Karpas-422 (cell line): ENCODE measurements at regions not wholly inside any gene's neighbourhood (a gene's known extent, or its start where the extent isn't known, plus 50 kb on each side); places are given as distances from the start of the nearest gene placed in this dataset.
"Not testable (repeated sequence)": the region's sequence is repeated elsewhere in the genome, so short reads cannot be mapped to it uniquely, and the experiment has no call there.

Experiments used
- DNase-seq: peaks from one replicate; pipeline ENCODE4 v3.0.0-alpha.2; 2015
- H2AFZ ChIP-seq: fragments of 200-600 bp; sonication (generic); 2 replicates; pipeline ENCODE4 v1.6.1; 2014; ENCODE audit warnings: antibody characterized with exemption, low read length, mixed read lengths
- H3K27ac ChIP-seq: fragments of 200-600 bp; sonication (generic); 2 replicates; pipeline ENCODE4 v1.5.1; 2014; ENCODE audit warnings: mild to moderate bottlenecking, low read length, moderate library complexity
- H3K27me3 ChIP-seq: fragments of 200-600 bp; sonication (generic); 2 replicates; pipeline ENCODE4 v1.6.1; 2014; ENCODE audit warnings: low read length, mixed read lengths
- H3K36me3 ChIP-seq: fragments of 200-600 bp; sonication (generic); 2 replicates; pipeline ENCODE4 v1.6.1; 2014; ENCODE audit warnings: low read length, mixed read lengths; ENCODE audit not compliant: insufficient read depth
- H3K4me1 ChIP-seq: fragments of 200-600 bp; sonication (generic); 2 replicates; pipeline ENCODE4 v1.6.1; 2014; ENCODE audit warnings: mild to moderate bottlenecking, low read length, mixed read lengths
- H3K4me2 ChIP-seq: fragments of 200-600 bp; sonication (generic); 2 replicates; pipeline ENCODE4 v1.6.1; 2014; ENCODE audit warnings: low read length, low read depth, mild to moderate bottlenecking; ENCODE audit not compliant: poor library complexity, severe bottlenecking
- H3K4me3 ChIP-seq: fragments of 200-600 bp; sonication (generic); 2 replicates; pipeline ENCODE4 v1.5.1; 2014; ENCODE audit warnings: mild to moderate bottlenecking, antibody characterized with exemption, low read length, mixed read lengths
- H3K79me2 ChIP-seq: fragments of 200-600 bp; sonication (generic); 2 replicates; pipeline ENCODE4 v1.6.1; 2014; ENCODE audit warnings: mild to moderate bottlenecking, low read length, mixed read lengths
- H3K9ac ChIP-seq: fragments of 200-600 bp; sonication (generic); 2 replicates; pipeline ENCODE4 v1.6.0; 2014; ENCODE audit warnings: low read length
- H3K9me2 ChIP-seq: fragments of 200-600 bp; sonication (generic), shearing (Covaris generic); replicated peaks from 2 replicates; pipeline ENCODE4 v1.6.0; 2014; ENCODE audit warnings: mild to moderate bottlenecking, low read length, moderate library complexity; ENCODE audit not compliant: insufficient read depth
- H3K9me3 ChIP-seq: fragments of 300-700, 200-600 bp; sonication (generic); 2 replicates; pipeline ENCODE4 v1.6.1; 2014; ENCODE audit warnings: low read length, mixed read lengths
- H4K20me1 ChIP-seq: fragments of 200-600 bp; sonication (generic); 2 replicates; pipeline ENCODE4 v1.6.1; 2014; ENCODE audit warnings: mild to moderate bottlenecking, antibody characterized with exemption, low read length, low read depth; ENCODE audit not compliant: insufficient read depth

DNA sequence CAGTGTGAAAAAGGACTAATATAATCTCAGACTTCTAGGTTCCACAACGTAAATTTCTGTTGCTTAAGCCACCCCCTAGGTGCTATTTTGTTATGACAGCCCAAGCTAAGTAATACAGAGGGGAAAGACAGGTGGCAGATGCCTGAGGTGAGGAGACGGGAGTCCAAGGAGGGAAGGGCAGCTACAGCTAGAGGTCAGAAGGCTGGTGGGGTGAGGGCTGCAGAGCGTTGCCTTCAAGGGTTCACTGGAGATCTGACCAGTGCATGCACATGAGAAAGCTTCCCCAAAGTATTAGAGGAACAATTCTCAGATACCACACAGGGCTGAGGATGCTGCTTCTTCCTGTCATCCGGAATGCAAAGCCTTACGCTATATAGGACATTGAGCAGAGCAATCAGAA is 104.7 kb upstream of the IRX4 start:
- Histone ChIP-seq H3K9me2 (no peaks in the 10 kb centered on the region), H3K27me3 (no peaks in the 10 kb centered on the region), H3K4me3 (no peak overlapping the region), H4K20me1 (no peaks in the 10 kb centered on the region), H3K4me2 (no peak overlapping the region), H2AFZ (no peak overlapping the region), H3K79me2 (no peaks in the 10 kb centered on the region), H3K36me3 (no peaks in the 10 kb centered on the region), H3K9me3 (no peaks in the 10 kb centered on the region), H3K9ac (no peak overlapping the region), H3K4me1 (no peaks in the 10 kb centered on the region), H3K27ac (no peak overlapping the region)
- DNase-seq, result no peak

DNA sequence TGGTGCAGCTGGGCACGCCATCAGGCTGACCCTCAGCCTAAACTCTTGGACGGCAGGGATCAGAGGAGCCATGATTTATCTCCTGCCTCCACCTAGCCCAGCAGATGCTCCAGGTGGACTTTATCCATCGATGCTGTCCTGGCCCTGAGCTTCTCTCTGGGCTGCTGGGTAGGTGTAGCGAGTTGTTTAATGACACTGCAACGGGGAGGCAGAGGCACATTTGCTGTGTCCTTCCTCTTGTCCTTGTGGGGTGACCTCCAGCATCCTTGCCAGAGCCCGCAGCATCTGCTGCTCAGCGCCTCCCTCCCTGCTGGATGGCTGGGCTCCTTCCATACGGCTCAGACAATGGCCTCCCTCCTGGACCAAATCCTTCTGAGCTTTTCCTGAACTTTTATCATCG is 103.1 kb upstream of the IRX4 start:
- Histone ChIP-seq H3K79me2 (no peaks in the 10 kb centered on the region), H3K9me2 (no peaks in the 10 kb centered on the region), H3K27ac (no peak overlapping the region), H3K4me2 (no peak overlapping the region), H2AFZ (no peak overlapping the region), H3K36me3 (no peaks in the 10 kb centered on the region), H3K9me3 (no peaks in the 10 kb centered on the region), H4K20me1 (no peaks in the 10 kb centered on the region), H3K27me3 (no peaks in the 10 kb centered on the region), H3K9ac (no peak overlapping the region), H3K4me1 (no peaks in the 10 kb centered on the region), H3K4me3 (no peak overlapping the region)
- DNase-seq, result no peak

DNA sequence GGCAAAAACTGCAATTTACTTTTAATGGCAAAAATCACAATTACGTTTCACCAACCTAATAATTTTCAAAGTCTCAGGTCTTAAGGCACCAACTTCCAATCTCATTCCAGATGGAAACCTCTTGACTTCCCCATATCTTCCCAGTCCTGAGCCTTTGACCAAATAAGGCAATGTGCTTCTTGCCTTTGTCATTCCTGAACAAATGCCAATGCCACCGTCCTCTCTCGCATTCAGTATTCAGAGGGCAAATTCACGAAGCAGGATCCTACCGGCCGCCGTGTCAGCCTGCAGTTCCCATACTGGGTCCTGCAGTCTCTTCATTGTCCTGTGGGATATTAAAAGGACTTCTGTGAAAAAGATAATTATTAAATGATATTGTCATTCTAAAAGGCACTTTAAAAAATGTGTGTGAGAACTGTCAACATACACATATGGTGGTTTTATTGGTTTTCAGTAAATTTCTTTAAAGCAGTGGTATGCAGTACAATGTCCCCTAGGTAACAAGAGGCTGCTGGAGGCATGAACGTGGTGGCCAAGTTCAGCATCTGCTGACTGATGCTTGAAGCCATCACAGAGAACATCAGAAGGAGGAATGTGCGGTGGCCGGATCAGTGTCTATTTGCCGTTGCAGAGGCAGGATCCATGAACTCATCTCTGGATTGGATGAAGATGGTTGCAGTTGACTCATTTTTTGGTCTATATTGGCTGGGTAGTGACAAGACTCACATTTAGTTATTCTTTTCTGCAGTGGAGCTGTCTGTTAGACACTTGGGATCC is 101.4 kb upstream of the IRX4 start:
- no peak overlapping the region for H3K9ac ChIP-seq
- H3K79me2 ChIP-seq, result no peaks in the 10 kb centered on the region
- no peaks in the 10 kb centered on the region for H3K27me3 ChIP-seq
- H3K9me3 ChIP-seq, result no peaks in the 10 kb centered on the region
- no peaks in the 10 kb centered on the region for H3K4me1 ChIP-seq
- no peak overlapping the region for H3K4me3 ChIP-seq
- DNase-seq, result no peak
- no peak overlapping the region for H3K27ac ChIP-seq
- H3K9me2 ChIP-seq, result no peaks in the 10 kb centered on the region
- no peak overlapping the region for H3K4me2 ChIP-seq
- no peak overlapping the region for H2AFZ ChIP-seq
- H4K20me1 ChIP-seq, result no peaks in the 10 kb centered on the region
- H3K36me3 ChIP-seq, result no peaks in the 10 kb centered on the region

DNA sequence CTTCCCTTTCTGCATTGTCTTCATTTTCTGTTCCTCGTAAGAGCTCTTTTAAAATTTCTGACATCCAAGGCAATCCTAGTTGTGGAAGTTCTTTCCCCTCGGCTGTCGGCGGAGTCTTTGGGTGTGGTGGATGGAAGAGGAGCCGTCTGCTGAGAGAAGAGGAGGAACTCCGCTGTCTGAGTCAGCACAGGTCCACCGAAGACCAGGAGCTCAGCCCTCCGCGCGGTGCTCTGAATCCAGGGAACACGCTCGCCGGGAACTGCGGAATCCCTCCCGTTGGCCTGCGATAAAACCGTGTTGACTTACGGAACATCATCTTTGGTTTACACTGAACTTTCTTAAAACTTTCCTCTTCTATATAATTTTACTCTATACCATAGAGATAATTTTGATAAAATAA is 100.7 kb upstream of the IRX4 start:
- Histone ChIP-seq H3K9me2 (no peaks in the 10 kb centered on the region), H2AFZ (no peak overlapping the region), H3K27ac (no peak overlapping the region), H4K20me1 (no peaks in the 10 kb centered on the region), H3K4me1 (no peaks in the 10 kb centered on the region), H3K4me2 (no peak overlapping the region), H3K9me3 (no peaks in the 10 kb centered on the region), H3K9ac (no peak overlapping the region), H3K36me3 (no peaks in the 10 kb centered on the region), H3K4me3 (no peak overlapping the region), H3K79me2 (no peaks in the 10 kb centered on the region), H3K27me3 (no peaks in the 10 kb centered on the region)
- no peak for DNase-seq

DNA sequence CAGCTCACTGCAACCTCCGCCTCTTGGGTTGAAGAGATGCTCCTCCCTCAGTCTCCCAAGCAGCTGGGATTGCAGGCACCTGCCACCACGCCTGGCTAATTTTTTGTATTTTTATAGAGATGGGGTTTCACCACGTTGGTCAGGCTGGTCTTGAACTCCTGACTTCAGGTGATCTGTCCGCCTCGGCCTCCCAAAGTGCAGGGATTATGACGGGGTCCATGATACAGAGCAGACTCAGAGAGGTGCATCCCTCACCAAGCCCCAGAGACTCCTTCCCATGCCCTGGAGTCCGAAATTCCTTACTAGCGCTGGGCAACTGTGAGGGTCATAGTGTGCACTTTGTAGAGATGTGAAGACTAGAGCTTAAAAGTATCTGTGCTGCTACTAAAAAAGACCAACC is 99.8 kb upstream of the IRX4 start:
- H3K36me3 ChIP-seq, DNase-seq, H3K9me3 ChIP-seq, H4K20me1 ChIP-seq, H3K9me2 ChIP-seq, H3K4me3 ChIP-seq, H3K4me1 ChIP-seq, H2AFZ ChIP-seq, H3K9ac ChIP-seq, H3K79me2 ChIP-seq, H3K4me2 ChIP-seq, H3K27ac ChIP-seq, H3K27me3 ChIP-seq: not testable (repeated sequence)

DNA sequence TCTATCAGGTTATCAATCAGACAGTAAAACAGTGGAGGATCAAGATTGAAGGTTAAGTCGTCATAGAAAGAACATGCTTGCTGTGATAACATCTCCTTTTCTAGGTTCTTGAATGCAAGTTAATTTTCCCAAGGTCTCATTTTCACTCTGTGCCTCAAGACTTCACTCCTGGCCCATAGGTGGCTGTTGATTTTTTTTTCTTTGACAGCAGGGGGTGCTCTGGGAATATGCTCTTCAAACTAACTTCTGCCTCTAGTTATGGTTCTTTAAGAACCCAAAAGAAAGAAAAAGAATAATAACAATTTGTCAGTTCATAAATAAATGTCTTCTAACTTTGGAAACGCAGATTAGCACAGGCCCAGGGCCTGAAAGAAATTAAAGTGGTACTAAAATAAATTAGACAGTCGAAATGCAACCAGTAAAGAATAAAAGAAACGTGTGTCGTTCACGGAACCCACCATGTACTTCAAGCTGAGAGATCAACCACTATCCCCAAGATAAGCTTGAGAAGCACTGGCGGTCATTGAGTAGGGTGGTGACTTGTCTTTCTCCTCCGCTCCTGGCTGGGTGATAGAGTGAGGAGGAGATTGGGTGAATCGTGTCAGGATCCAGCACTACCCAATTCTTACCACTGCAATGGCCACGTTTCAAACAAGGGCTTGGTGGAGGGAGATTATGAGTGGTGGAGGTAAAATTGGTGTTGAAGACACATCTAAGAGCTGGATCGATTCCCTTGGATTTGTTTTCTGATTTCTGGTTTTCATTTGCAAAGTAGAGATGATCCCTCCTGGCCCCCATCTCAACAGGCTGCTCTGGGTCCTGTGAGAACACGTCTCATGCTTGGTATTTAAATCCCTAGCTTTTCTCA is 93.4 kb upstream of the IRX4 start:
- H3K36me3 ChIP-seq, result no peaks in the 10 kb centered on the region
- no peaks in the 10 kb centered on the region for H3K9me3 ChIP-seq
- H3K79me2 ChIP-seq, result no peaks in the 10 kb centered on the region
- no peak overlapping the region for H3K4me3 ChIP-seq
- H4K20me1 ChIP-seq, result no peaks in the 10 kb centered on the region
- H2AFZ ChIP-seq, result no peak overlapping the region
- no peaks in the 10 kb centered on the region for H3K4me1 ChIP-seq
- H3K27me3 ChIP-seq, result no peaks in the 10 kb centered on the region
- H3K4me2 ChIP-seq, result no peak overlapping the region
- H3K9ac ChIP-seq, result no peak overlapping the region
- no peak overlapping the region for H3K27ac ChIP-seq
- H3K9me2 ChIP-seq, result no peaks in the 10 kb centered on the region
- DNase-seq, result peak; percentile 72

DNA sequence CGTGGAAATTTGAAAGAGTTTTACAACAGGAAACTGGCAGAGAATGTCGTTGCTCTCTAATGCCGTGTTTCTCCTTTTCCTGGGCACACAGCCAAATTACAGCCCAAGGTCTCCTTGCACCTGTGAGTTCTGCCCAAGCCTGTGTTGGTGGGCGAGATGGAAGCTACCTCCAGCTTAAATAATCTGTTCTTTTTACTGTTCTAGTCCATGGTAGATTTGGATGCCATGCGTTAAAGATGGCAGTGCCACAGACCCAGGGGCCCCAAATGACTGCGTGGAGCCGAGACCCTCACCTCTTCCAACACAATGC is 92.6 kb upstream of the IRX4 start:
- Histone ChIP-seq H3K4me3 (no peak overlapping the region), H3K36me3 (no peaks in the 10 kb centered on the region), H3K9ac (no peak overlapping the region), H3K27ac (no peak overlapping the region), H3K27me3 (no peaks in the 10 kb centered on the region), H4K20me1 (no peaks in the 10 kb centered on the region), H3K4me2 (no peak overlapping the region), H2AFZ (no peak overlapping the region), H3K9me3 (no peaks in the 10 kb centered on the region), H3K79me2 (no peaks in the 10 kb centered on the region), H3K9me2 (no peaks in the 10 kb centered on the region), H3K4me1 (no peaks in the 10 kb centered on the region)
- DNase-seq, result no peak

DNA sequence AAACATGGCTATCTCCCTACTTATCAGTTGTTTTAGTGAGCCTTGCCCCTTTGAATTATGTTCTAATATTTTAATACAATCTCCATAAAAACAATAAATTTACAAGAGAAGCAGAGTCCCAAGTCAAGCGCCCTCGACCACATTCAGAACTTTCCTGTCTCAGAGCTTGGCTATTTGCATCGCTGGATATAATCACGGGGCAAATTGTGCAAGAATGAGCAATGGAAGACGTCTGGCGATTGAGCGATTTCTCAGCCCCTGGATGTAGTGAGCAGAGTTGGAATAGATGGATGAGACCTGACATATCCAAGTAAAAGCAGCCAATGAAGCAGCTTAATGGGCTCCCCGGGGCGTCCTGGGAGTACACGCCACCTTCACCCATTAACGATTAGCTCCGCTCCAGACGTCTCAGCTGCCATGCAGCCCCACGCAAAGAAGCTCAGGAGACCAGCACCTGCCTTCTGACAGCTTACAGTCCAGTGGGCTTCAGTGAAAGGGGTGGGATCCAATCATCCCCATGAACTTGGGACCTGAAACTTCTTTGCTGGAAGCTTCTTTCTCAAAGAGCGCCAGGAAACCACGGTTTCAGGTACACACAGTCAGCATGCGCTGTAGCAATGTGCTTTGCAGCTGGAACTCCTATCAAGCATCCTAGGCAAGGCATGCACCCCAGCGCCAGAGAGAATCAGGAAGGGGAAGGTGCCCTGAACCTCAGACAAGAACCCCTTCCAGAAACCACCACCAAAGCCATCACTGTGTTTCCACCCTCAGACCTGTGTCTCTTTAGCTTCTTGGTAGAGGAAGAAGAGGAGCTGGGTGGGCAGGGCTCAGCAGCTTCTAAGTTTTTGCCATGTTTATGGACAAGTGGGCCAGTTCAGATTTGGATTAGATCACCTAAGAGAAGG is 92.0 kb upstream of the IRX4 start:
- no peak for DNase-seq
- Histone ChIP-seq H3K36me3 (no peaks in the 10 kb centered on the region), H3K27ac (no peak overlapping the region), H3K79me2 (no peaks in the 10 kb centered on the region), H3K4me2 (no peak overlapping the region), H3K4me1 (no peaks in the 10 kb centered on the region), H2AFZ (no peak overlapping the region), H3K9me2 (no peaks in the 10 kb centered on the region), H3K9ac (no peak overlapping the region), H3K4me3 (no peak overlapping the region), H3K9me3 (no peaks in the 10 kb centered on the region), H4K20me1 (no peaks in the 10 kb centered on the region), H3K27me3 (no peaks in the 10 kb centered on the region)
